SK-N-SH treated with all-trans-retinoic acid at 6 μM for 48 hours (cell line): ENCODE measurements at regions not wholly inside any gene's neighbourhood (a gene's known extent, or its start where the extent isn't known, plus 50 kb on each side); places are given as distances from the start of the nearest gene placed in this dataset.

Source experiments
- ATAC-seq: fragments of 200-7000 bp; cut with Tn5 transposase; 3 replicates; pipeline ENCODE4 v1.9.1; 2020; ENCODE audit warnings: mild to moderate bottlenecking, moderate library complexity
- BACH2 ChIP-seq: fragments of 250-450 bp; sonication (Bioruptor Pico); IDR thresholded peaks from 2 replicates; pipeline ENCODE4 v1.9.0; 2021; ENCODE audit warnings: mild to moderate bottlenecking, borderline replicate concordance
- CSDC2 ChIP-seq: fragments of 250-450 bp; sonication (Bioruptor Pico); IDR thresholded peaks from 2 replicates; pipeline ENCODE4 v1.5.0; 2020; ENCODE audit warnings: mild to moderate bottlenecking, moderate library complexity
- GLIS3 ChIP-seq: fragments of 250-450 bp; sonication (Bioruptor Pico); IDR thresholded peaks from 2 replicates; pipeline ENCODE4 v1.5.0; 2020; ENCODE audit warnings: mild to moderate bottlenecking, moderate library complexity
- ISL1 ChIP-seq: fragments of 250-450 bp; sonication (Bioruptor Pico); IDR thresholded peaks from 2 replicates; pipeline ENCODE4 v2.1.2; 2022; ENCODE audit warnings: mild to moderate bottlenecking, moderate library complexity
- OSR1 ChIP-seq: fragments of 250-450 bp; sonication (Bioruptor Pico); IDR thresholded peaks from 2 replicates; pipeline ENCODE4 v1.8.0; 2022; ENCODE audit warnings: moderate library complexity, mild to moderate bottlenecking, inconsistent platforms
- PPARA ChIP-seq: fragments of 250-450 bp; sonication (Bioruptor Pico); IDR thresholded peaks from 2 replicates; pipeline ENCODE4 v1.5.0; 2020; ENCODE audit warnings: mild to moderate bottlenecking, borderline replicate concordance
- RARB ChIP-seq: fragments of 250-450 bp; sonication (Bioruptor Pico); IDR thresholded peaks from 2 replicates; pipeline ENCODE4 v1.8.0; 2021; ENCODE audit warnings: mild to moderate bottlenecking, moderate library complexity
- SNAI2 ChIP-seq: fragments of 250-450 bp; sonication (Bioruptor Pico); IDR thresholded peaks from 2 replicates; pipeline ENCODE4 v1.5.0; 2020; ENCODE audit warnings: mild to moderate bottlenecking, moderate library complexity
- TCF4 ChIP-seq: fragments of 250-450 bp; sonication (Bioruptor Pico); IDR thresholded peaks from 2 replicates; pipeline ENCODE4 v1.8.0; 2021; ENCODE audit warnings: mild to moderate bottlenecking, moderate library complexity, borderline replicate concordance
- TOX ChIP-seq: fragments of 250-450 bp; sonication (Bioruptor Pico); IDR thresholded peaks from 2 replicates; pipeline ENCODE4 v1.8.0; 2021; ENCODE audit warnings: mild to moderate bottlenecking, moderate library complexity, borderline replicate concordance
- ZFP3 ChIP-seq: fragments of 250-450 bp; sonication (Bioruptor Pico); IDR thresholded peaks from 2 replicates; pipeline ENCODE4 v1.5.0; 2020; ENCODE audit warnings: mild to moderate bottlenecking, moderate library complexity
- ZNF565 ChIP-seq: fragments of 450-650 bp; formaldehyde crosslinking; conservative IDR thresholded peaks from 2 replicates; pipeline ENCODE4 v1.5.0; 2020; ENCODE audit warnings: low read depth, mild to moderate bottlenecking, moderate library complexity
- ZNF70 ChIP-seq: fragments of 450-650 bp; formaldehyde crosslinking; IDR thresholded peaks from 2 replicates; pipeline ENCODE4 v1.5.0; 2020; ENCODE audit warnings: mild to moderate bottlenecking, moderate library complexity
- ZNF8 ChIP-seq: fragments of 450-650 bp; formaldehyde crosslinking; IDR thresholded peaks from 2 replicates; pipeline ENCODE4 v1.5.0; 2020; ENCODE audit warnings: mild to moderate bottlenecking, moderate library complexity
- TF ChIP-seq, protein P1 (sequence below): fragments of 250-450 bp; sonication (Bioruptor Pico); IDR thresholded peaks from 2 replicates; pipeline ENCODE4 v1.8.0; 2020; ENCODE audit warnings: mild to moderate bottlenecking, moderate library complexity, borderline replicate concordance
- TF ChIP-seq, protein P2 (sequence below): fragments of 250-450 bp; sonication (Bioruptor Pico); IDR thresholded peaks from 2 replicates; pipeline ENCODE4 v1.8.0; 2021; ENCODE audit warnings: low read depth, mild to moderate bottlenecking, moderate library complexity, borderline replicate concordance
- TF ChIP-seq, protein P3 (sequence below): fragments of 250-450 bp; sonication (Bioruptor Pico); IDR thresholded peaks from 2 replicates; pipeline ENCODE4 v1.5.1; 2020; ENCODE audit warnings: low read depth, mild to moderate bottlenecking, moderate library complexity
- TF ChIP-seq, protein P4 (sequence below): fragments of 250-450 bp; sonication (Bioruptor Pico); IDR thresholded peaks from 2 replicates; pipeline ENCODE4 v1.5.1; 2021; ENCODE audit warnings: mild to moderate bottlenecking, moderate library complexity

DNA sequence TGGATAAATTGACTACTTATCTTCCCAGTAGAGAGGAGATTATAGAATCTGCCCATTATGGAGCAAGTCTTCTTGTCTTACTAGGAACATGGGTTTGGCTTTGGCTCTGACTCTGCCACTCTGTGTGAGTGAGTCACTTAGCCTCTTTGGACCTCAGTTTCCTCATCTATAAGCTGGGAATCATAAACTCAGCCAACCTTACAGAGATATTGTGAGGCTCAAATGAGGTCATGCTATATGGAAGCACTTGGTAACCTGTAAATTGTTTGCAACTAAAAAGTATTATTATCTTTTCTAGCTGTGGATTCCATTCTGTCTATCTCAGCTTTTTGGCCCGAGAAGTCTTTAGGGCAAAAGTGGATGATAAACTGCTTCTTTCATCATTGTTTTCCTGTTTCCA, 186.8 kb upstream of the TSC22D1 start (continued):
- TF ChIP-seq, protein P1, sequence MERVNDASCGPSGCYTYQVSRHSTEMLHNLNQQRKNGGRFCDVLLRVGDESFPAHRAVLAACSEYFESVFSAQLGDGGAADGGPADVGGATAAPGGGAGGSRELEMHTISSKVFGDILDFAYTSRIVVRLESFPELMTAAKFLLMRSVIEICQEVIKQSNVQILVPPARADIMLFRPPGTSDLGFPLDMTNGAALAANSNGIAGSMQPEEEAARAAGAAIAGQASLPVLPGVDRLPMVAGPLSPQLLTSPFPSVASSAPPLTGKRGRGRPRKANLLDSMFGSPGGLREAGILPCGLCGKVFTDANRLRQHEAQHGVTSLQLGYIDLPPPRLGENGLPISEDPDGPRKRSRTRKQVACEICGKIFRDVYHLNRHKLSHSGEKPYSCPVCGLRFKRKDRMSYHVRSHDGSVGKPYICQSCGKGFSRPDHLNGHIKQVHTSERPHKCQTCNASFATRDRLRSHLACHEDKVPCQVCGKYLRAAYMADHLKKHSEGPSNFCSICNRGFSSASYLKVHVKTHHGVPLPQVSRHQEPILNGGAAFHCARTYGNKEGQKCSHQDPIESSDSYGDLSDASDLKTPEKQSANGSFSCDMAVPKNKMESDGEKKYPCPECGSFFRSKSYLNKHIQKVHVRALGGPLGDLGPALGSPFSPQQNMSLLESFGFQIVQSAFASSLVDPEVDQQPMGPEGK (CRISPR knock-in tag), result no peak
- no peak for TF ChIP-seq GLIS3 (CRISPR knock-in tag)
- TF ChIP-seq, protein P2, sequence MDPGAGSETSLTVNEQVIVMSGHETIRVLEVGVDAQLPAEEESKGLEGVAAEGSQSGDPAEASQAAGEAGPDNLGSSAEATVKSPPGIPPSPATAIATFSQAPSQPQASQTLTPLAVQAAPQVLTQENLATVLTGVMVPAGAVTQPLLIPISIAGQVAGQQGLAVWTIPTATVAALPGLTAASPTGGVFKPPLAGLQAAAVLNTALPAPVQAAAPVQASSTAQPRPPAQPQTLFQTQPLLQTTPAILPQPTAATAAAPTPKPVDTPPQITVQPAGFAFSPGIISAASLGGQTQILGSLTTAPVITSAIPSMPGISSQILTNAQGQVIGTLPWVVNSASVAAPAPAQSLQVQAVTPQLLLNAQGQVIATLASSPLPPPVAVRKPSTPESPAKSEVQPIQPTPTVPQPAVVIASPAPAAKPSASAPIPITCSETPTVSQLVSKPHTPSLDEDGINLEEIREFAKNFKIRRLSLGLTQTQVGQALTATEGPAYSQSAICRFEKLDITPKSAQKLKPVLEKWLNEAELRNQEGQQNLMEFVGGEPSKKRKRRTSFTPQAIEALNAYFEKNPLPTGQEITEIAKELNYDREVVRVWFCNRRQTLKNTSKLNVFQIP, result no peak

DNA sequence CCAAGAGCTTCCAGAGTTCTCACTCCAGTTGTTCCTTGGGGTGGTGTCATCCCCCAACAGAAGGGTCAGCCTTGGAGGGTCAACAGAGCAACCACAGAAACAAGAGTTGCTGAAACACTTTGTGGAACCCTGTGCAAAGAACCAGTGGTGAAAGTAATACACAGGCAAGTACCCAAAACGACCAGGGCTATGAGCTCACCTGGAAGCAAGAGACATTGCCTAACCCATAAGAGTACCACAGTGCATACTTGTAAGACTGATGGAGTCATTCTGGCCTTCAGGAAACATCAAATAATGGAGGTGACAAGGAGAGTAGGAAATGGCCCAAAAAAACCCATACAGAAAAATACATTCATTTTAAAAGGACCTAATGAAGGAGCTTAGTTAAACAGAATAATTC, 184.3 kb upstream of the TSC22D1 start:
- TF ChIP-seq ZNF565 (CRISPR knock-in tag) (no peak), RARB (CRISPR knock-in tag) (no peak), SNAI2 (no peak), PPARA (CRISPR knock-in tag) (no peak), TCF4 (CRISPR knock-in tag) (no peak), BACH2 (CRISPR knock-in tag) (no peak), TOX (CRISPR knock-in tag) (no peak), OSR1 (CRISPR knock-in tag) (no peak), ZNF8 (CRISPR knock-in tag) (no peak), ZNF70 (CRISPR knock-in tag) (no peak)
- TF ChIP-seq, protein P3, sequence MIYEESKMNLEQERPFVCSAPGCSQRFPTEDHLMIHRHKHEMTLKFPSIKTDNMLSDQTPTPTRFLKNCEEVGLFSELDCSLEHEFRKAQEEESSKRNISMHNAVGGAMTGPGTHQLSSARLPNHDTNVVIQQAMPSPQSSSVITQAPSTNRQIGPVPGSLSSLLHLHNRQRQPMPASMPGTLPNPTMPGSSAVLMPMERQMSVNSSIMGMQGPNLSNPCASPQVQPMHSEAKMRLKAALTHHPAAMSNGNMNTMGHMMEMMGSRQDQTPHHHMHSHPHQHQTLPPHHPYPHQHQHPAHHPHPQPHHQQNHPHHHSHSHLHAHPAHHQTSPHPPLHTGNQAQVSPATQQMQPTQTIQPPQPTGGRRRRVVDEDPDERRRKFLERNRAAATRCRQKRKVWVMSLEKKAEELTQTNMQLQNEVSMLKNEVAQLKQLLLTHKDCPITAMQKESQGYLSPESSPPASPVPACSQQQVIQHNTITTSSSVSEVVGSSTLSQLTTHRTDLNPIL (CRISPR knock-in tag), result no peak
- TF ChIP-seq, protein P4, sequence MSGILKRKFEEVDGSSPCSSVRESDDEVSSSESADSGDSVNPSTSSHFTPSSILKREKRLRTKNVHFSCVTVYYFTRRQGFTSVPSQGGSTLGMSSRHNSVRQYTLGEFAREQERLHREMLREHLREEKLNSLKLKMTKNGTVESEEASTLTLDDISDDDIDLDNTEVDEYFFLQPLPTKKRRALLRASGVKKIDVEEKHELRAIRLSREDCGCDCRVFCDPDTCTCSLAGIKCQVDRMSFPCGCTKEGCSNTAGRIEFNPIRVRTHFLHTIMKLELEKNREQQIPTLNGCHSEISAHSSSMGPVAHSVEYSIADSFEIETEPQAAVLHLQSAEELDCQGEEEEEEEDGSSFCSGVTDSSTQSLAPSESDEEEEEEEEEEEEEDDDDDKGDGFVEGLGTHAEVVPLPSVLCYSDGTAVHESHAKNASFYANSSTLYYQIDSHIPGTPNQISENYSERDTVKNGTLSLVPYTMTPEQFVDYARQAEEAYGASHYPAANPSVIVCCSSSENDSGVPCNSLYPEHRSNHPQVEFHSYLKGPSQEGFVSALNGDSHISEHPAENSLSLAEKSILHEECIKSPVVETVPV, result no peak
- TF ChIP-seq, all 23 proteins: peak for 0
- ATAC-seq, result no peak

DNA sequence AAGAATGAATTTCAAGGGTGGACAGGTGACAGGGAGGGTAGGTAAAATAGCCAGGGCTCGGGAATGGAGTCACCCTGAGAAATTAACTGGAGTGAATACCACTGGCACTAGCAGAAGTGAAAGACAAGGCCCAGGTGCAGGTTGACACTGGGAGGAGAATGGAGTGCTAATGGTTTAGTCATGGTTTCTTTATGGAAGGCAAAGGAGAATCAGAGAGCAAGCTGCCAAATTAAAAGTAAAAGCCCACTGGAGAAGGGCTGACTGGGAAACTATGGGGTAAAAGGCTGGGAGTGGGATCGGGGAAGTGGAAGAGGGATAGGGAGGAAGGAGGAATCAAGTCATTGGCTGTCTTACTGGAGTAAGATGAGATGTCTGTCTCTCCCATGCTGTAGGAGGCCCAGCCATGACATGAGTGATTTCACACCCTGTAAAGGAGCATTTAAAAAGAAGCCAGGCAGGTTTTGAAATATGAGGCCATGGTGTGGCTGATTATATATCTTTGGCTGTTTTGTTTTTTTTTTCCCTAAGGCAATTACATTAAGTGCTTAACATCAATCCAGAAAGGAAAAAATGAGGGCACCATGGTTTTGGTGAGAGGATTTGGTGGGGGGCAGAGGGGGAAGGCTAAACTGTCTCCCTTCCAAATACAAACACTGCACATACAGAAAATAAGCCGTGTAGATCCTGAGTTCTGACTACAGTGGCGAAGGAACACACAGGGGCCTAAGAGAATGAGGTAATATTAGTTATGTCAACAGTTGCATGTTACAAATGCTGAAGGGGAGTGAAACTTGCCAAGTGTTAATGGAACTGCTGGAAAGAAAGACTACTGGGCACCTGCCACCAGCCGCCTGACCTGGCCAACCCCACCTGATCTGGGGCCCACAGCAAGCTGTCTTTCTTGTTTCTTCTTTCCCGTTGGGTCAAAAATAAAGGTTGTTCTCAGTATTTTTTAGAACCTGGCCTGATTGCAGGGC, 183.5 kb upstream of the TSC22D1 start:
- TF ChIP-seq ISL1 (peak; percentile 66), CSDC2 (CRISPR knock-in tag) (no peak)
- ATAC-seq, result no peak

DNA sequence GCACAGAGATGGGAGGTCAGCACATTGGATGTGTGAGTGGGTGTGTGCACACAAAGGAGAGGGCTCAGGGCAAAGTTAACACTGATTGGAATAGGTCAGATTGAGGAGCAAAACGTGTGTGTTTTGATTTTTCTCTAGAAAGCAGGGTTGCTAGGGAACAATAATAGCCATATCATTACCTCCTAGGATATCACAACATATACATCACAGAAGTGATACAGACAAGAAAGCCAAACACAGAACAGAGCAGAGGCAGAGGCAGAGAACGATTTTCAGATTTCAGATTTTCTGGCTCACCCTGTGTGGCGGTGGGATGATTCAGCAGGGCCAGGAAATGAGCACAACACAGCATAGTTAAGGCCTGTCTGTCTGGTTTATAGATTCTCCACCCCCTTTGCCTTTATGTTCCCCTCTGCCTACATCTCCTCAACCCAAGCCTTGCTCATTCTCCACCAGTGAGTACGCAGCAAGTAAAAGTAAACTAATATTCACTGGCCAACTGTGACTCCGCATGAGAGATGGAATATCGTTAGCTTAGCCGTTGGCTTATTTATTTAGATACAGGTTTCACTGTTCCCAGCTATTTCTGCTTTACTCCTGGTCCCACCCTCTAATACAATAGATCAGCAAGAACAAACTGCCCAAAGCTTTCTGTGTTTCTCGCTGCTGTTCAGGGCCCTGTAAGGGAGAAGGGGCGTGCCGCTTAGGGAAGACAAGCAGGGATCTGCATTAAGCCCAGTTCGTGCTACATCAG, 182.7 kb upstream of the TSC22D1 start:
- TF ChIP-seq ZFP3 (CRISPR knock-in tag) (0 out of 2 replicates have a peak, but pooled peaks have one; percentile 20), RARB (CRISPR knock-in tag) (no peak)
- peak; percentile 93 for ATAC-seq

DNA sequence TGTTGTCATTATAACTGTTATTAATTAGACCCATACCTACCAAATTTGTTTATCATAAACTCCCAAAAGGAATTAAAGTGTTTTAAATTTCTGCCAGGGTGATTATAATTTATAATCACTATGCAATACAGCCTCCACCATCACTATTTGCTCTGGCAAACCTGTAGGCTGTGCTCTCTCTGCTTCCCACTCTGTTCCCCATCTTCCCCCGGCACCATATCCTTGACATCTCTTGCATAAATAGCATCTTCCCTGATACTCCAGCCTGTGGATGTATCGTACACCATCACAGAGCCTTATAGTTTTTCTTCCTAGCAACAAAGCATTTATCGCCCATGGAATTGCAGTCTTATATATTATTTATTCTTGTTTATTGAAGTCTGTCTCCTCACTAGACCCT, 181.5 kb upstream of the TSC22D1 start:
- ATAC-seq, result no peak
- TF ChIP-seq GLIS3 (CRISPR knock-in tag) (no peak), ZNF70 (CRISPR knock-in tag) (no peak), ZFP3 (CRISPR knock-in tag) (no peak), ISL1 (no peak), TCF4 (CRISPR knock-in tag) (no peak), ZNF8 (CRISPR knock-in tag) (no peak)
